WTC11 (cell line): ENCODE measurements at regions not wholly inside any gene's neighbourhood (a gene's known extent, or its start where the extent isn't known, plus 50 kb on each side); places are given as distances from the start of the nearest gene placed in this dataset.
"Not testable (repeated sequence)": the region's sequence is repeated elsewhere in the genome, so short reads cannot be mapped to it uniquely, and the experiment has no call there.

Experiments
- JUN ChIP-seq: sonication (generic); formaldehyde crosslinking; IDR thresholded peaks from 2 replicates; pipeline ENCODE4 v1.8.0; 2023; ENCODE audit warnings: mild to moderate bottlenecking, missing genetic modification reagents
- TEAD4 ChIP-seq: sonication (generic); formaldehyde crosslinking; IDR thresholded peaks from 2 replicates; pipeline ENCODE4 v1.8.0; 2022; ENCODE audit warnings: mild to moderate bottlenecking, missing genetic modification reagents

DNA sequence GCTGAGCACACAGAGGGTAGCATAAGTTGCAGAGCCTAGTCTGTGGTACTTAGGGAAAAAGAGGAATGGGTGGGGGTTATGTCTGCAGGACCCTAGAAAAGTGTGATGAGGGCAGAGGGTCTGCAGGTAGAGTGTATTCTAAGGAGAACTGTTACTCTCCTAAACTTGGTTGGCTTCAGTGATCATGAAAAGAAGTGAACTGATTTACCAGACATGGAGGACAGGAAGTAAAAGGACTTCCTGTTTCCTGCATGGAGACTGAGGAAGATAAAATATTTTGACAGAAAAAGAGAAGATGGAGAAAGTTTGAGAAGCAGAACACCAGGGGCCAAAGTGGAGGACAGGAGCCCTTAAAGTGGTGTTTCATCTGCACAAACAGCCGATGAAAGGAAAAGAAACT, 472.2 kb downstream of the TMEM121 start:
- not testable (repeated sequence) for TF ChIP-seq JUN (CRISPR knock-in tag); TEAD4
